DND-41 (cell line): ENCODE measurements at regions not wholly inside any gene's neighbourhood (a gene's known extent, or its start where the extent isn't known, plus 50 kb on each side); places are given as distances from the start of the nearest gene placed in this dataset.

ENCODE experiments used
- ATAC-seq: fragments of 200-7000 bp; cut with Tn5 transposase; 3 replicates; pipeline ENCODE4 v1.9.1; 2021; ENCODE audit warnings: low read depth; ENCODE audit not compliant: insufficient read depth
- DNase-seq: peaks from one replicate; pipeline ENCODE4 v3.0.0-alpha.2; 2020
- H2AFZ ChIP-seq: 2 replicates; pipeline ENCODE4 v1.6.0; 2012; ENCODE audit warnings: low read depth, low read length
- H3K27ac ChIP-seq: 2 replicates; pipeline ENCODE4 v1.5.1; 2012; ENCODE audit warnings: low read length, inconsistent platforms
- H3K27me3 ChIP-seq: fragments of 200-600 bp; sonication (generic); 2 replicates; pipeline ENCODE4 v1.6.0; 2012; ENCODE audit warnings: low read length, mild to moderate bottlenecking, inconsistent platforms; ENCODE audit not compliant: insufficient read depth, poor library complexity
- H3K36me3 ChIP-seq: 2 replicates; pipeline ENCODE4 v1.5.1; 2012; ENCODE audit warnings: low read length, inconsistent platforms; ENCODE audit not compliant: insufficient read depth
- H3K4me1 ChIP-seq: 2 replicates; pipeline ENCODE4 v1.5.1; 2012; ENCODE audit warnings: mild to moderate bottlenecking, low read length; ENCODE audit not compliant: insufficient read depth
- H3K4me2 ChIP-seq: 2 replicates; pipeline ENCODE4 v1.6.0; 2012; ENCODE audit warnings: mild to moderate bottlenecking, moderate library complexity, low read length, inconsistent platforms; ENCODE audit not compliant: insufficient read depth
- H3K4me3 ChIP-seq, 2 experiments: fragments of 200-600 bp in 1 of 2; shearing (Covaris generic) in 1 of 2; 2 replicates each; pipeline ENCODE4 v1.5.1; 2012 to 2016; ENCODE audit warnings: inconsistent platforms in 2 of 2, low read length in 2 of 2, mild to moderate bottlenecking in 2 of 2, low read depth in 1 of 2, moderate library complexity in 1 of 2
- H3K79me2 ChIP-seq: 2 replicates; pipeline ENCODE4 v1.6.0; 2012; ENCODE audit warnings: low read length, inconsistent platforms; ENCODE audit not compliant: insufficient read depth
- H3K9ac ChIP-seq: 2 replicates; pipeline ENCODE4 v1.6.0; 2012; ENCODE audit warnings: low read depth, mild to moderate bottlenecking, inconsistent platforms, low read length, moderate library complexity
- H3K9me3 ChIP-seq: 2 replicates; pipeline ENCODE4 v1.5.1; 2012; ENCODE audit warnings: low read length, moderate library complexity, mild to moderate bottlenecking, inconsistent platforms; ENCODE audit not compliant: insufficient read depth, severe bottlenecking
- H4K20me1 ChIP-seq: 2 replicates; pipeline ENCODE4 v1.6.0; 2012; ENCODE audit warnings: low read length; ENCODE audit not compliant: insufficient read depth
- EZH2 ChIP-seq: IDR thresholded peaks from 3 replicates; pipeline ENCODE4 v1.6.1; 2012; ENCODE audit warnings: borderline replicate concordance, low read depth, mild to moderate bottlenecking, moderate library complexity, low read length, inconsistent platforms; ENCODE audit not compliant: severe bottlenecking
- TF ChIP-seq, protein P1 (sequence below): IDR thresholded peaks from 2 replicates; pipeline ENCODE4 v1.5.1; 2012; ENCODE audit warnings: borderline replicate concordance, low read length, moderate library complexity, mild to moderate bottlenecking; ENCODE audit not compliant: poor library complexity, severe bottlenecking; ENCODE audit errors: extremely low read depth

DNA sequence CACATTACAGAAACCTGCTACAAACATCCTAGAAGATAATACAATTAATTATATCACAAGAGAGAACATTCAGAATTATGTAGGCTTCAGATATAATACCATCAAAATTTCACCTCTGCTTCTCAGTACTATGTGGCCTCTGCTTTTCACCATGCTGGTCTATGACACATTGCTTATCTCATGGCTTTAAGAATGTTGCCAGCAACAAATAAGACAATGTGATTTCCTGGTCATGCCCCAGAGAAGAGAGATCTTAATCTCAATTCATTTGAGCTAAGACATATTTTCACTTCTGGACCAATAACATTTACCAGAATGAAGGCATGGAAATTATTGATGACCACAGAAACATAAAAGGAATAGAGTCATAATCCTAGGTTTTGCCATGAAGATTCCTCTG is 1233.4 kb upstream of the ADGRL3 start:
- no peaks in the 10 kb centered on the region for H3K27me3 ChIP-seq
- H3K4me3 ChIP-seq: no peak overlapping the region
- H3K36me3 ChIP-seq: no peaks in the 10 kb centered on the region
- no peaks in the 10 kb centered on the region for H4K20me1 ChIP-seq
- no peaks in the 10 kb centered on the region for H3K9me3 ChIP-seq
- DNase-seq (no peak), ATAC-seq (no peak)
- TF ChIP-seq, protein P1, sequence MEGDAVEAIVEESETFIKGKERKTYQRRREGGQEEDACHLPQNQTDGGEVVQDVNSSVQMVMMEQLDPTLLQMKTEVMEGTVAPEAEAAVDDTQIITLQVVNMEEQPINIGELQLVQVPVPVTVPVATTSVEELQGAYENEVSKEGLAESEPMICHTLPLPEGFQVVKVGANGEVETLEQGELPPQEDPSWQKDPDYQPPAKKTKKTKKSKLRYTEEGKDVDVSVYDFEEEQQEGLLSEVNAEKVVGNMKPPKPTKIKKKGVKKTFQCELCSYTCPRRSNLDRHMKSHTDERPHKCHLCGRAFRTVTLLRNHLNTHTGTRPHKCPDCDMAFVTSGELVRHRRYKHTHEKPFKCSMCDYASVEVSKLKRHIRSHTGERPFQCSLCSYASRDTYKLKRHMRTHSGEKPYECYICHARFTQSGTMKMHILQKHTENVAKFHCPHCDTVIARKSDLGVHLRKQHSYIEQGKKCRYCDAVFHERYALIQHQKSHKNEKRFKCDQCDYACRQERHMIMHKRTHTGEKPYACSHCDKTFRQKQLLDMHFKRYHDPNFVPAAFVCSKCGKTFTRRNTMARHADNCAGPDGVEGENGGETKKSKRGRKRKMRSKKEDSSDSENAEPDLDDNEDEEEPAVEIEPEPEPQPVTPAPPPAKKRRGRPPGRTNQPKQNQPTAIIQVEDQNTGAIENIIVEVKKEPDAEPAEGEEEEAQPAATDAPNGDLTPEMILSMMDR: no peak
- no peak for TF ChIP-seq EZH2
- no peak overlapping the region for H3K9ac ChIP-seq
- H3K79me2 ChIP-seq: no peaks in the 10 kb centered on the region
- H3K4me1 ChIP-seq: no peaks in the 10 kb centered on the region
- H3K27ac ChIP-seq: no peak overlapping the region
- no peak overlapping the region for H3K4me2 ChIP-seq
- no peak overlapping the region for H2AFZ ChIP-seq

DNA sequence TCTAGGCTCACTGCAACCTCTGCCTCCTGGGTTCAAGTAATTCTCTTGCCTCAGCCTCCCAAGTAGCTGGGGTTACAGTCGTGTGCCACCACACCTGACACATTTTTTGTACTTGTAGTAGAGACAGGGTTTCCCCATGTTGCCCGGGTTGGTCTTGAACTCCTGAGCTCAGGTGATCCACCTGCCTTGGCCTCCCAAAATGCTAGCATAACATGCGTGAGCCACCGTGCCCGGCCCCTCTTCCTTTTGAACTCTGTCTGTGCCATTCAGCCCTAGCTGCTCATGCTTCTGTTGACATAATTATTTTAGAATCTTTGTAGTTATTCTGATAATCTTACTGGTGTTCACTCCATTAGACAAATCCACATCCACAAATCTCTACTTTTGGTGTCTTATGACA is 1231.3 kb upstream of the ADGRL3 start:
- H2AFZ ChIP-seq: no peak overlapping the region
- H3K4me1 ChIP-seq: no peaks in the 10 kb centered on the region
- H3K36me3 ChIP-seq: no peaks in the 10 kb centered on the region
- no peak overlapping the region for H3K27ac ChIP-seq
- no peaks in the 10 kb centered on the region for H3K27me3 ChIP-seq
- H3K79me2 ChIP-seq: no peaks in the 10 kb centered on the region
- no peak overlapping the region for H3K4me3 ChIP-seq
- H3K9ac ChIP-seq: no peak overlapping the region
- no peaks in the 10 kb centered on the region for H3K9me3 ChIP-seq
- ATAC-seq (no peak), DNase-seq (no peak)
- TF ChIP-seq, protein P1: no peak
- no peaks in the 10 kb centered on the region for H4K20me1 ChIP-seq
- H3K4me2 ChIP-seq: no peak overlapping the region

DNA sequence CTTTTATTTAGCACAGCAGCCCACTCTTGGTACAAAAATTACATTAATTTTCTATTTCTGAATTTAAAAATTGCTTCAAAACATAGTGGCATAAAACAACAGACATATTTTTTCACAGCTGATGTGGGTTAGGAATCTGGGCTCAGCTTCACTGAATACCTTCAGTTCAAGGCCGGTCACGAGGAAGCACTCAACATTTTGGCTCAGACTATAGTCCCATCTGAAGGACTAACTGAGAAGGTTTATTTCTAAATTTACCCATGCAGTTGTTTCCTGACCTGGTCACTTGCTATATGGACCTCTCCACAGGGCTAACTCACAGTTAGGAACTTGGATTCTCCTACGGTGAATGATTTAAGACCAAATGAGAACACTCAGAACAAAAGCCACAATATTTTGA is 1230.2 kb upstream of the ADGRL3 start:
- Histone ChIP-seq H3K4me3 (no peak overlapping the region), H3K79me2 (no peaks in the 10 kb centered on the region), H3K9ac (no peak overlapping the region), H3K27ac (no peak overlapping the region), H4K20me1 (no peaks in the 10 kb centered on the region), H3K9me3 (no peaks in the 10 kb centered on the region), H3K4me2 (no peak overlapping the region), H3K4me1 (no peaks in the 10 kb centered on the region), H3K27me3 (no peaks in the 10 kb centered on the region), H2AFZ (no peak overlapping the region), H3K36me3 (no peaks in the 10 kb centered on the region)
- TF ChIP-seq, protein P1: no peak
- no peak for TF ChIP-seq EZH2
- no peak for ATAC-seq
- no peak for DNase-seq

DNA sequence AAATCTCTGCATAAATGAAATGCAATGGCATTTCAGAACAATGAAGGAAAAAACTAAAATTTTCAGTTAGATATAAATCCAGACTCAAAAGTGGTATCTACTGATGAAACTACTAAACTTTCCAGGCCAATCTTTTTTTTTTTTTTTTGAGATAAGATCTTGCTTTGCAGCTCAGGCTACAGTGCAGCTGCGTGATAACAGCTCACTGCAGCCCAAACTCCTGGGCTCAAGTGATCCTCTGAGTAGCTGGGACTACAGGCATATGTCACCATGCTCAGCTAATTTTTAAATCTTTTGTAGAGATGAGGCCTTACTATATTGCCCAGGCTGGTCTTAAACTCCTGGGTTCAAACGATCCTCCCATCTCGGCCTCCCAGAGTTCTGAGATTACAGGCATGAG is 1228.2 kb upstream of the ADGRL3 start:
- H3K36me3 ChIP-seq: no peaks in the 10 kb centered on the region
- no peak overlapping the region for H2AFZ ChIP-seq
- no peaks in the 10 kb centered on the region for H3K9me3 ChIP-seq
- no peak overlapping the region for H3K27ac ChIP-seq
- no peaks in the 10 kb centered on the region for H3K4me1 ChIP-seq
- no peak overlapping the region for H3K9ac ChIP-seq
- no peak overlapping the region for H3K4me3 ChIP-seq
- TF ChIP-seq, protein P1: no peak
- no peak for TF ChIP-seq EZH2
- no peak overlapping the region for H3K4me2 ChIP-seq
- DNase-seq (no peak), ATAC-seq (no peak)
- no peaks in the 10 kb centered on the region for H4K20me1 ChIP-seq
- H3K79me2 ChIP-seq: no peaks in the 10 kb centered on the region
- H3K27me3 ChIP-seq: no peaks in the 10 kb centered on the region
